Fibroblast of lung (primary cell): ENCODE measurements at regions not wholly inside any gene's neighbourhood (a gene's known extent, or its start where the extent isn't known, plus 50 kb on each side); places are given as distances from the start of the nearest gene placed in this dataset.

Experiments
- DNase-seq, 2 donors: peaks; one replicate each; pipeline versions ENCODE4 v3.0.0 to v3.0.0-alpha.2; 2010; ENCODE audit warnings: low read depth in 2 of 2
- H2AFZ ChIP-seq: 2 replicates; pipeline ENCODE4 v1.5.1; 2012; ENCODE audit warnings: low read length, control low read depth, inconsistent platforms
- H3K27ac ChIP-seq: 2 replicates; pipeline ENCODE4 v1.5.1; 2011; ENCODE audit warnings: low read length, control low read depth; ENCODE audit not compliant: insufficient read depth
- H3K27me3 ChIP-seq: 2 replicates; pipeline ENCODE4 v1.5.1; 2011; ENCODE audit warnings: mild to moderate bottlenecking, low read length; ENCODE audit not compliant: control insufficient read depth, insufficient read depth
- H3K36me3 ChIP-seq: 2 replicates; pipeline ENCODE4 v1.5.1; 2011; ENCODE audit warnings: low read length; ENCODE audit not compliant: control insufficient read depth, insufficient read depth
- H3K4me1 ChIP-seq: 2 replicates; pipeline ENCODE4 v1.5.1; 2011; ENCODE audit warnings: low read length; ENCODE audit not compliant: control insufficient read depth, insufficient read depth; ENCODE audit errors: extremely low read depth
- H3K4me2 ChIP-seq: 2 replicates; pipeline ENCODE4 v1.5.1; 2011; ENCODE audit warnings: low read length, control low read depth; ENCODE audit not compliant: insufficient read depth; ENCODE audit errors: extremely low read depth
- H3K4me3 ChIP-seq, 4 experiments: fragments of 200-600 bp in 1 of 4; sonication (generic) in 1 of 4; replicated peaks in 1 of 4; 2 replicates each; pipeline ENCODE4 v1.5.1; 2011 to 2016; ENCODE audit warnings: low read length in 4 of 4, low read depth in 3 of 4, mild to moderate bottlenecking in 3 of 4, control low read depth in 2 of 4, inconsistent platforms in 1 of 4, mixed read lengths in 1 of 4; ENCODE audit not compliant: insufficient read depth in 1 of 4; ENCODE audit errors: control extremely low read depth in 1 of 4
- H3K79me2 ChIP-seq: 2 replicates; pipeline ENCODE4 v1.5.1; 2012; ENCODE audit warnings: mild to moderate bottlenecking, low read length, inconsistent platforms; ENCODE audit not compliant: control insufficient read depth, insufficient read depth
- H3K9ac ChIP-seq: 2 replicates; pipeline ENCODE4 v1.5.1; 2011; ENCODE audit warnings: mild to moderate bottlenecking, low read length, control low read depth; ENCODE audit not compliant: insufficient read depth
- H3K9me3 ChIP-seq: 2 replicates; pipeline ENCODE4 v1.5.1; 2012; ENCODE audit warnings: low read depth, low read length; ENCODE audit not compliant: control insufficient read depth, insufficient read depth
- H4K20me1 ChIP-seq: 2 replicates; pipeline ENCODE4 v1.5.1; 2011; ENCODE audit warnings: low read length; ENCODE audit not compliant: control insufficient read depth, insufficient read depth; ENCODE audit errors: extremely low read depth
- CTCF ChIP-seq, 2 donors: IDR thresholded peaks in 1 of 2; conservative IDR thresholded peaks in 1 of 2; 1 replicate in 1 of 2; 2 replicates in 1 of 2; pipeline ENCODE4 v1.5.1; 2011 to 2012; ENCODE audit warnings: low read length in 2 of 2, control low read depth in 1 of 2, inconsistent platforms in 1 of 2, low read depth in 1 of 2, mild to moderate bottlenecking in 1 of 2
- EZH2 ChIP-seq: IDR thresholded peaks from 2 replicates; pipeline ENCODE4 v1.5.1; 2012; ENCODE audit warnings: low read length, control low read depth, mild to moderate bottlenecking; ENCODE audit errors: missing control alignments

GRCh38 chr10:43939939-43940820 is 291.5 kb upstream of the ZNF32 start:
- DNase-seq, result peak in 1 of 2 donors; percentile 36
- no peak overlapping the region for H2AFZ ChIP-seq
- H3K27ac ChIP-seq, result no peak overlapping the region

GRCh38 chr10:43939389-43939938 is 290.8 kb upstream of the ZNF32 start:
- H3K9me3 ChIP-seq, result no peaks in the 10 kb centered on the region
- H4K20me1 ChIP-seq, result no peaks in the 10 kb centered on the region
- no peak for TF ChIP-seq EZH2
- TF ChIP-seq CTCF (conservative IDR thresholded peaks at IDR 0.05 in 1 of 2, IDR thresholded peaks at IDR 0.05 in 1 of 2; ENCODE audit: low read depth in 1 of 2, low read length in 2 of 2), result no peak
- DNase-seq, result no peak
- no peak overlapping the region for H3K4me2 ChIP-seq
- H3K27ac ChIP-seq, result no peak overlapping the region
- no peaks in the 10 kb centered on the region for H3K36me3 ChIP-seq
- no peak overlapping the region for H3K9ac ChIP-seq
- H3K27me3 ChIP-seq, result no peaks in the 10 kb centered on the region
- H3K79me2 ChIP-seq, result no peaks in the 10 kb centered on the region
- H3K4me1 ChIP-seq, result peaks cover 7% of the 10 kb centered on the region
- no peak overlapping the region for H3K4me3 ChIP-seq
- H2AFZ ChIP-seq, result no peak overlapping the region

More at GRCh38 chr10:43939939-43940820, 291.5 kb upstream of the ZNF32 start:
- no peaks in the 10 kb centered on the region for H3K9me3 ChIP-seq
- H3K4me2 ChIP-seq, result no peak overlapping the region
- H3K4me1 ChIP-seq, result peaks cover 7% of the 10 kb centered on the region
- no peaks in the 10 kb centered on the region for H4K20me1 ChIP-seq
- H3K27me3 ChIP-seq, result no peaks in the 10 kb centered on the region
- TF ChIP-seq CTCF (conservative IDR thresholded peaks at IDR 0.05 in 1 of 2, IDR thresholded peaks at IDR 0.05 in 1 of 2; ENCODE audit: low read depth in 1 of 2, low read length in 2 of 2), result no peak
- no peak for TF ChIP-seq EZH2
- H3K4me3 ChIP-seq, result no peak overlapping the region
- no peaks in the 10 kb centered on the region for H3K36me3 ChIP-seq
- H3K79me2 ChIP-seq, result no peaks in the 10 kb centered on the region
- H3K9ac ChIP-seq, result no peak overlapping the region

GRCh38 chr10:43938810-43939209 is 290.1 kb upstream of the ZNF32 start:
- Histone ChIP-seq H3K9ac (no peak overlapping the region), H3K79me2 (no peaks in the 10 kb centered on the region), H3K36me3 (no peaks in the 10 kb centered on the region), H3K4me1 (peaks cover 7% of the 10 kb centered on the region), H3K9me3 (no peaks in the 10 kb centered on the region), H2AFZ (no peak overlapping the region), H3K4me3 (no peak overlapping the region), H4K20me1 (no peaks in the 10 kb centered on the region), H3K27me3 (no peaks in the 10 kb centered on the region), H3K27ac (no peak overlapping the region), H3K4me2 (no peak overlapping the region)
- no peak for DNase-seq
- TF ChIP-seq EZH2 (no peak), CTCF (conservative IDR thresholded peaks at IDR 0.05 in 1 of 2, IDR thresholded peaks at IDR 0.05 in 1 of 2; ENCODE audit: low read depth in 1 of 2, low read length in 2 of 2) (no peak)
